CD14-positive monocyte (primary cell): ENCODE measurements at regions not wholly inside any gene's neighbourhood (a gene's known extent, or its start where the extent isn't known, plus 50 kb on each side); places are given as distances from the start of the nearest gene placed in this dataset.

Experiments
- DNase-seq, 3 donors: peaks; one replicate each; pipeline ENCODE4 v3.0.0-alpha.2; 2011 to 2022
- H2AFZ ChIP-seq: 2 replicates; pipeline ENCODE4 v1.6.0; 2012; ENCODE audit warnings: mild to moderate bottlenecking, low read depth, low read length, inconsistent platforms; ENCODE audit not compliant: insufficient read depth, poor library complexity, severe bottlenecking
- H3K27ac ChIP-seq, 2 donors: 1 replicate in 1 of 2; 2 replicates in 1 of 2; pipeline ENCODE4 v1.5.1; 2012 to 2013; ENCODE audit warnings: low read length in 2 of 2, control low read depth in 1 of 2, inconsistent platforms in 1 of 2, low read depth in 1 of 2, mild to moderate bottlenecking in 1 of 2
- H3K27me3 ChIP-seq, 2 donors: one replicate each; pipeline versions ENCODE4 v1.6.0 to v1.6.1; 2011 to 2013; ENCODE audit warnings: low read length in 2 of 2; ENCODE audit not compliant: control insufficient read depth in 2 of 2, insufficient read depth in 2 of 2
- H3K36me3 ChIP-seq, 2 donors: replicated peaks in 1 of 2; 1 replicate in 1 of 2; 2 replicates in 1 of 2; pipeline versions ENCODE4 v1.5.1 to v1.6.1; 2012 to 2013; ENCODE audit warnings: low read length in 2 of 2, control low read depth in 1 of 2, inconsistent platforms in 1 of 2, mild to moderate bottlenecking in 1 of 2; ENCODE audit not compliant: insufficient read depth in 2 of 2, control insufficient read depth in 1 of 2
- H3K4me1 ChIP-seq, 2 donors: 1 replicate in 1 of 2; 2 replicates in 1 of 2; pipeline versions ENCODE4 v1.5.1 to v1.6.1; 2012 to 2013; ENCODE audit warnings: low read length in 2 of 2, control low read depth in 1 of 2, inconsistent platforms in 1 of 2, mild to moderate bottlenecking in 1 of 2, moderate library complexity in 1 of 2; ENCODE audit not compliant: insufficient read depth in 2 of 2, control insufficient read depth in 1 of 2
- H3K4me2 ChIP-seq: replicated peaks from 2 replicates; pipeline ENCODE3; 2012; ENCODE audit warnings: low read length, moderate library complexity, mild to moderate bottlenecking; ENCODE audit not compliant: poor library complexity, severe bottlenecking; ENCODE audit errors: extremely low read depth
- H3K4me3 ChIP-seq, 3 experiments: fragments of 200-600 bp in 1 of 3; sonication (generic) in 1 of 3; replicated peaks in 1 of 3; 1 replicate in 2 of 3; 2 replicates in 1 of 3; pipeline ENCODE4 v1.5.1; 2011 to 2013; ENCODE audit warnings: low read length in 3 of 3, mild to moderate bottlenecking in 3 of 3, control low read depth in 2 of 3, low read depth in 2 of 3, inconsistent platforms in 1 of 3, moderate library complexity in 1 of 3
- H3K79me2 ChIP-seq: 2 replicates; pipeline ENCODE4 v1.6.0; 2012; ENCODE audit warnings: mild to moderate bottlenecking, control low read depth, inconsistent platforms, low read length, moderate library complexity; ENCODE audit not compliant: insufficient read depth
- H3K9ac ChIP-seq: 2 replicates; pipeline ENCODE4 v1.6.0; 2017; ENCODE audit warnings: low read length, mild to moderate bottlenecking; ENCODE audit not compliant: insufficient read depth, poor library complexity, severe bottlenecking
- H3K9me3 ChIP-seq, 2 donors: replicated peaks in 1 of 2; 1 replicate in 1 of 2; 2 replicates in 1 of 2; pipeline versions ENCODE4 v1.5.1 to v1.6.1; 2012 to 2013; ENCODE audit warnings: low read length in 2 of 2, control low read depth in 1 of 2; ENCODE audit not compliant: control insufficient read depth in 1 of 2, insufficient read depth in 1 of 2
- H4K20me1 ChIP-seq: 2 replicates; pipeline ENCODE4 v1.6.0; 2012; ENCODE audit warnings: mild to moderate bottlenecking, low read length, control low read depth, moderate library complexity; ENCODE audit not compliant: insufficient read depth
- H3K27ac Mint-ChIP-seq, 7 donors: one replicate each; pipeline ENCODE4 v1.8.0; 2020; ENCODE audit warnings: mild to moderate bottlenecking in 7 of 7, mixed read lengths in 7 of 7, moderate library complexity in 6 of 7, inconsistent platforms in 2 of 7
- H3K27me3 Mint-ChIP-seq, 3 donors: one replicate each; pipeline ENCODE4 v1.8.0; 2021 to 2022; ENCODE audit warnings: low read depth in 3 of 3, mild to moderate bottlenecking in 3 of 3, mixed read lengths in 3 of 3, moderate library complexity in 3 of 3, inconsistent platforms in 1 of 3
- H3K36me3 Mint-ChIP-seq, 2 donors: one replicate each; pipeline ENCODE4 v1.8.0; 2020; ENCODE audit warnings: mixed read lengths in 2 of 2, inconsistent platforms in 1 of 2, mild to moderate bottlenecking in 1 of 2
- H3K4me1 Mint-ChIP-seq: one replicate; pipeline ENCODE4 v1.8.0; 2020; ENCODE audit warnings: mild to moderate bottlenecking, mixed read lengths
- H3K4me3 Mint-ChIP-seq, 2 donors: one replicate each; pipeline ENCODE4 v1.8.0; 2020; ENCODE audit warnings: mild to moderate bottlenecking in 2 of 2, mixed read lengths in 2 of 2, moderate library complexity in 1 of 2
- H3K9me3 Mint-ChIP-seq, 7 donors: one replicate each; pipeline ENCODE4 v1.8.0; 2020 to 2022; ENCODE audit warnings: mixed read lengths in 7 of 7, mild to moderate bottlenecking in 6 of 7, moderate library complexity in 6 of 7, inconsistent platforms in 2 of 7
- CTCF ChIP-seq: fragments of 200-600 bp; IDR thresholded peaks from one replicate; pipeline ENCODE4 v1.8.0; 2022; ENCODE audit warnings: antibody characterized with exemption, mild to moderate bottlenecking
- WGBS: methylation state at CpG from one replicate; pipeline ENCODE4 v1.1.5; 2013; ENCODE audit warnings: missing lambda C conversion rate; ENCODE audit not compliant: insufficient coverage; 5-methylcytosine and 5-hydroxymethylcytosine counted together
- intact Hi-C, 2 donors: fragments of 100-400 bp; cut with micrococcal nuclease; formaldehyde crosslinking; loops; one replicate each; pipeline versions ENCODE4 v1.15.0 to v1.15.1; 2023

- H3K9me3 Mint-ChIP-seq = peaks cover 0 to 9% (median 2%) of the 10 kb centered on the region in 7 donors
- Histone ChIP-seq H3K9ac (no peak overlapping the region), H3K79me2 (no peaks in the 10 kb centered on the region), H3K4me3 (no peak overlapping the region), H3K4me1 (no peaks in the 10 kb centered on the region), H3K36me3 (no peaks in the 10 kb centered on the region), H3K27me3 (no peaks in the 10 kb centered on the region), H3K9me3 (peaks cover 11% of the 10 kb centered on the region in 2 donors), H3K4me2 (no peak overlapping the region), H4K20me1 (no peaks in the 10 kb centered on the region), H3K27ac (no peak overlapping the region), H2AFZ (no peak overlapping the region)
- peaks cover 3% of the 10 kb centered on the region for H3K4me1 Mint-ChIP-seq
- no peaks in the 10 kb centered on the region for H3K36me3 Mint-ChIP-seq
- no peak overlapping the region for H3K4me3 Mint-ChIP-seq
- WGBS = 93% methylated on average over 4 of the region's 4 CpGs
- H3K27ac Mint-ChIP-seq = peak overlapping the region in 1 of 7 donors; percentile 7
- peaks cover 1 to 9% (median 7%) of the 10 kb centered on the region in 3 donors for H3K27me3 Mint-ChIP-seq
- no peak for TF ChIP-seq CTCF
- no peak for DNase-seq
- intact Hi-C loops = no loop called here
Observed at GRCh38 chr16:88293097-88293496, 89.7 kb upstream of the ZNF469 start.

GRCh38 chr16:88295671-88296436, 86.9 kb upstream of the ZNF469 start:
- intact Hi-C loops = no loop called here
- DNase-seq = no peak
- 66% methylated on average over 12 of the region's 20 CpGs for WGBS
- Histone ChIP-seq H3K4me2 (no peak overlapping the region), H3K27me3 (no peaks in the 10 kb centered on the region), H3K9ac (no peak overlapping the region), H3K4me3 (no peak overlapping the region), H3K79me2 (no peaks in the 10 kb centered on the region), H3K36me3 (no peaks in the 10 kb centered on the region), H2AFZ (no peak overlapping the region), H3K4me1 (no peaks in the 10 kb centered on the region), H3K27ac (no peak overlapping the region), H3K9me3 (peaks cover 0 to 4% of the 10 kb centered on the region in 2 donors), H4K20me1 (no peaks in the 10 kb centered on the region)
- no peak for TF ChIP-seq CTCF
- H3K9me3 Mint-ChIP-seq = peaks cover 0 to 9% (median 2%) of the 10 kb centered on the region in 7 donors
- no peaks in the 10 kb centered on the region for H3K36me3 Mint-ChIP-seq
- peaks cover 14 to 20% (median 16%) of the 10 kb centered on the region in 3 donors for H3K27me3 Mint-ChIP-seq
- H3K4me1 Mint-ChIP-seq = no peaks in the 10 kb centered on the region
- H3K27ac Mint-ChIP-seq = no peak overlapping the region
- no peak overlapping the region for H3K4me3 Mint-ChIP-seq
